ENCODE measurements at regions not wholly inside any gene's neighbourhood (a gene's known extent, or its start where the extent isn't known, plus 50 kb on each side); places are given as distances from the start of the nearest gene placed in this dataset.
"Not testable (repeated sequence)": the region's sequence is repeated elsewhere in the genome, so short reads cannot be mapped to it uniquely, and the experiment has no call there.

- no peak for FAIRE-seq
Observed at GRCh38 chr2:88927128-88927527, 235.7 kb downstream of the RPIA start.

- FAIRE-seq, result no peak
Observed at GRCh38 chr2:88930659-88931058, 239.2 kb downstream of the RPIA start.

GRCh38 chr2:88932686-88933085 is 241.2 kb downstream of the RPIA start:
- no peak for FAIRE-seq

- no peak for FAIRE-seq
Observed at GRCh38 chr2:88933091-88933490, 241.6 kb downstream of the RPIA start.

- FAIRE-seq, result no peak
Observed at GRCh38 chr2:88933980-88934379, 242.5 kb downstream of the RPIA start.

- FAIRE-seq, result not testable (repeated sequence)
Observed at GRCh38 chr2:88941178-88941577, 249.7 kb downstream of the RPIA start.

- FAIRE-seq, result no peak
Observed at GRCh38 chr2:88942798-88943197, 251.3 kb downstream of the RPIA start.

GRCh38 chr2:88949336-88949735 is 257.9 kb downstream of the RPIA start:
- FAIRE-seq, result no peak

- FAIRE-seq, result no peak
Observed at GRCh38 chr2:88950010-88950409, 258.5 kb downstream of the RPIA start.

GRCh38 chr2:88955607-88956006 is 264.1 kb downstream of the RPIA start:
- FAIRE-seq, result no peak

GRCh38 chr2:88959480-88960204 is 268.2 kb downstream of the RPIA start:
- FAIRE-seq, result no peak

- FAIRE-seq, result not testable (repeated sequence)
Observed at GRCh38 chr2:88961323-88961722, 269.9 kb downstream of the RPIA start.

- FAIRE-seq, result no peak
Observed at GRCh38 chr2:88967844-88968243, 276.4 kb downstream of the RPIA start.

GRCh38 chr2:88978011-88978410 is 286.5 kb downstream of the RPIA start:
- FAIRE-seq, result not testable (repeated sequence)

GRCh38 chr2:88978446-88978845 is 287.0 kb downstream of the RPIA start:
- FAIRE-seq, result not testable (repeated sequence)

- FAIRE-seq, result not testable (repeated sequence)
Observed at GRCh38 chr2:88984079-88984478, 292.6 kb downstream of the RPIA start.

- not testable (repeated sequence) for FAIRE-seq
Observed at GRCh38 chr2:88986721-88987330, 295.4 kb downstream of the RPIA start.

GRCh38 chr2:88988617-88989016 is 297.1 kb downstream of the RPIA start:
- not testable (repeated sequence) for FAIRE-seq

- not testable (repeated sequence) for FAIRE-seq
Observed at GRCh38 chr2:88992819-88993218, 301.3 kb downstream of the RPIA start.

GRCh38 chr2:88994856-88995255 is 303.4 kb downstream of the RPIA start:
- not testable (repeated sequence) for FAIRE-seq

- FAIRE-seq, result not testable (repeated sequence)
Observed at GRCh38 chr2:88996588-88996987, 305.1 kb downstream of the RPIA start.

GRCh38 chr2:88999365-88999764 is 307.9 kb downstream of the RPIA start:
- no peak for FAIRE-seq

- FAIRE-seq, result no peak
Observed at GRCh38 chr2:89000235-89000634, 308.8 kb downstream of the RPIA start.

GRCh38 chr2:89004238-89004637 is 312.8 kb downstream of the RPIA start:
- not testable (repeated sequence) for FAIRE-seq

GRCh38 chr2:89020566-89020965 is 329.1 kb downstream of the RPIA start:
- FAIRE-seq, result not testable (repeated sequence)
